ENCODE measurements at regions not wholly inside any gene's neighbourhood (a gene's known extent, or its start where the extent isn't known, plus 50 kb on each side); places are given as distances from the start of the nearest gene placed in this dataset.

GRCh38 chr15:46763091-46763490, 954.2 kb upstream of the SEMA6D start:
- no peak for DNase-seq (ENCODE audit: low read depth)
- no peak overlapping the region for H3K4me3 ChIP-seq (ENCODE audit: low read length)
- TF ChIP-seq, protein P1, sequence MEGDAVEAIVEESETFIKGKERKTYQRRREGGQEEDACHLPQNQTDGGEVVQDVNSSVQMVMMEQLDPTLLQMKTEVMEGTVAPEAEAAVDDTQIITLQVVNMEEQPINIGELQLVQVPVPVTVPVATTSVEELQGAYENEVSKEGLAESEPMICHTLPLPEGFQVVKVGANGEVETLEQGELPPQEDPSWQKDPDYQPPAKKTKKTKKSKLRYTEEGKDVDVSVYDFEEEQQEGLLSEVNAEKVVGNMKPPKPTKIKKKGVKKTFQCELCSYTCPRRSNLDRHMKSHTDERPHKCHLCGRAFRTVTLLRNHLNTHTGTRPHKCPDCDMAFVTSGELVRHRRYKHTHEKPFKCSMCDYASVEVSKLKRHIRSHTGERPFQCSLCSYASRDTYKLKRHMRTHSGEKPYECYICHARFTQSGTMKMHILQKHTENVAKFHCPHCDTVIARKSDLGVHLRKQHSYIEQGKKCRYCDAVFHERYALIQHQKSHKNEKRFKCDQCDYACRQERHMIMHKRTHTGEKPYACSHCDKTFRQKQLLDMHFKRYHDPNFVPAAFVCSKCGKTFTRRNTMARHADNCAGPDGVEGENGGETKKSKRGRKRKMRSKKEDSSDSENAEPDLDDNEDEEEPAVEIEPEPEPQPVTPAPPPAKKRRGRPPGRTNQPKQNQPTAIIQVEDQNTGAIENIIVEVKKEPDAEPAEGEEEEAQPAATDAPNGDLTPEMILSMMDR (conservative IDR thresholded peaks at IDR 0.05; ENCODE audit: low read length): no peak

GRCh38 chr15:46764851-46765250, 952.5 kb upstream of the SEMA6D start:
- TF ChIP-seq, protein P1 (conservative IDR thresholded peaks at IDR 0.05; ENCODE audit: low read length): no peak
- DNase-seq (ENCODE audit: low read depth): no peak
- no peak overlapping the region for H3K4me3 ChIP-seq (ENCODE audit: low read length)

GRCh38 chr15:46766021-46766420, 951.3 kb upstream of the SEMA6D start:
- TF ChIP-seq, protein P1 (conservative IDR thresholded peaks at IDR 0.05; ENCODE audit: low read length): no peak
- no peak overlapping the region for H3K4me3 ChIP-seq (ENCODE audit: low read length)
- DNase-seq (ENCODE audit: low read depth): no peak

GRCh38 chr15:46768287-46768686, 949.0 kb upstream of the SEMA6D start:
- no peak overlapping the region for H3K4me3 ChIP-seq (ENCODE audit: low read length)
- TF ChIP-seq, protein P1 (conservative IDR thresholded peaks at IDR 0.05; ENCODE audit: low read length): no peak
- no peak for DNase-seq (ENCODE audit: low read depth)

DNA sequence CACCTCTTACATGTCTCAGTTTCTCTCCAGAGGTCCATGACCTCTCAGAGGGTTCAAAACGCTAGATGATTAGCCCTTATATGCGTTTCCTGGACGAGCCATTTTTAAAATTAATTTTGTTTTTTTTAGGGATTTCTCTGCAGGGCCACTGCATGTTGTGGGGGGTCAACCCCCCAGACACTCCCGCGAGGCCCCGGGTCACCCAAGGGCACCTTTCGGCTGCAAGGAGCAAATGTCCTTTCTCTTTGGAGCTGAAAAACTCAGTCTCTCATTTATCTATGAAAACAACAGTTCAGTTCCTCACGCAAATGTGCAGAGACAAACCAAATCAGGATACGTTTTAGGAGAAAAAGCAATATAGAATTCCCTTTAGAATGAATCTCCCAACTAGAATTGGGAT, 944.3 kb upstream of the SEMA6D start:
- DNase-seq (ENCODE audit: low read depth): no peak
- H3K4me3 ChIP-seq (ENCODE audit: low read length): no peak overlapping the region
- TF ChIP-seq, protein P1 (conservative IDR thresholded peaks at IDR 0.05; ENCODE audit: low read length): no peak

GRCh38 chr15:46778876-46779275, 938.4 kb upstream of the SEMA6D start:
- TF ChIP-seq, protein P1 (conservative IDR thresholded peaks at IDR 0.05; ENCODE audit: low read length): no peak
- H3K4me3 ChIP-seq (ENCODE audit: low read length): no peak overlapping the region
- no peak for DNase-seq (ENCODE audit: low read depth)

DNA sequence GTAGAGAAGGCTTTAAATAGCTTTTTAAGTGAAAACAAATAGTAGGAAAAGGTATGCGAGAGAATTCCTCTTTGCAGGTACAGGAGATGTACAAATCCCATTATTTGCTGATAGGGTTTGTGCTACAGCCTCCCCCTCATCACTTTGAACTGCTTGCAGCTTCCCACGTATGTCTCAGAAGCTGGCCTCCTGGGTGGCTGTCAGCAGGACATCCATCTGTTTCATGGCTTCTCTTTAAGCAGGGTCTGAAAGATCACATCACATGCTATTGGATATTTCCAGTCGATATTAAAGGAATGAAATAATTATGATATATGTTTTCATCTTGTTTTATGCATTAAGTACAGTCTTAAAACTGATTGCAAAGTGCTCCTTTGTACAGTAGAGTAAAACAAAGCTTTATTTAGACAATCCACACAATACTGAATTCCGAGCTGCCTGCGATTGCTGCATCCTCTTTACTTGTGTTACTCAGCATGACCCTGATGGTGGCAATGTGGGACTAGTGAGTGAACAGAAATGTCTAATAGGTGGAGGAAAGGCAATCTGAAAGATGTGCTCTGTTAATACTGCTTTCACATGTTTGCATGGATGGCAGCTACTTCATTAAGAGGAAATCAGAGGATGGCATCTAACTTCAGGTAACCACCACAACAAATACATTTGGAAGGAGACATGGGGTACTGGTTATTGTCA, 930.6 kb upstream of the SEMA6D start:
- no peak overlapping the region for H3K4me3 ChIP-seq (ENCODE audit: low read length)
- TF ChIP-seq, protein P1 (conservative IDR thresholded peaks at IDR 0.05; ENCODE audit: low read length): no peak
- DNase-seq (ENCODE audit: low read depth): no peak
